BE2C (cell line): ENCODE measurements at regions not wholly inside any gene's neighbourhood (a gene's known extent, or its start where the extent isn't known, plus 50 kb on each side); places are given as distances from the start of the nearest gene placed in this dataset.

Experiments
- DNase-seq: peaks from one replicate; pipeline ENCODE4 v3.0.0-alpha.2; 2020
- H3K27me3 ChIP-seq: fragments of 250-450 bp; sonication (Bioruptor Pico); 2 replicates; pipeline ENCODE4 v1.5.1; 2020; ENCODE audit warnings: mild to moderate bottlenecking
- H3K36me3 ChIP-seq: fragments of 250-450 bp; sonication (Bioruptor Pico); 2 replicates; pipeline ENCODE4 v1.5.1; 2020; ENCODE audit warnings: mild to moderate bottlenecking
- H3K4me1 ChIP-seq: fragments of 250-450 bp; sonication (Bioruptor Pico); 2 replicates; pipeline ENCODE4 v1.5.1; 2020
- H3K4me3 ChIP-seq: 2 replicates; pipeline ENCODE4 v1.5.1; 2011; ENCODE audit warnings: low read depth, low read length
- H3K9me3 ChIP-seq: fragments of 250-450 bp; sonication (Bioruptor Pico); 2 replicates; pipeline ENCODE4 v1.5.1; 2020
- CTCF ChIP-seq: IDR thresholded peaks from 2 replicates; pipeline ENCODE4 v1.5.1; 2012; ENCODE audit warnings: mild to moderate bottlenecking, low read depth, low read length

- Histone ChIP-seq H3K4me3 (no peak overlapping the region), H3K4me1 (no peaks in the 10 kb centered on the region), H3K27me3 (no peaks in the 10 kb centered on the region), H3K9me3 (no peaks in the 10 kb centered on the region), H3K36me3 (no peaks in the 10 kb centered on the region)
- TF ChIP-seq CTCF, result no peak
- DNase-seq, result no peak
Observed at GRCh38 chr11:131190446-131190845, 180.0 kb upstream of the NTM start.

DNA sequence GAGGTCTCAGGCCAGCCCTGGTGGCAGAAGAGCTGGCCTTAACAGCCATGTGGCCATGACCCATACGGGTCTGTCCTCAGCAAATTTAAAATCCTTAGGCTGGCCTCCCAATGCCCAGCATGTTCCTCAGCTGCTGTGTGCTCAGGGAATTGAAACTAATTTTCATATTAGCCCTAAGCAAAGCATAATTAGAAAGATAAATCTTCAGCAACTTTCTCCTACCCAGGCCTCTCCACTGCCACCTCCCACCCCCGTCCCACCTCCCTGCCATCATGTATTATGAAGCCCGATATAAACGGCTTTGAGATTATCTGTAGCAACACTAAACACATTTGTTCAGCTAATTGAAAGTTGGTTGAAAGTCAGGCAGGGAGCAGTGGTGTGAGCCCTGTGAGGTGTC, 178.8 kb upstream of the NTM start:
- no peaks in the 10 kb centered on the region for H3K4me1 ChIP-seq
- no peak for TF ChIP-seq CTCF
- H3K9me3 ChIP-seq, result no peaks in the 10 kb centered on the region
- DNase-seq, result no peak
- no peaks in the 10 kb centered on the region for H3K36me3 ChIP-seq
- H3K27me3 ChIP-seq, result no peaks in the 10 kb centered on the region
- no peak overlapping the region for H3K4me3 ChIP-seq

GRCh38 chr11:131192628-131193027, 177.8 kb upstream of the NTM start:
- no peak for DNase-seq
- no peak for TF ChIP-seq CTCF
- Histone ChIP-seq H3K36me3 (no peaks in the 10 kb centered on the region), H3K4me1 (no peaks in the 10 kb centered on the region), H3K4me3 (no peak overlapping the region), H3K27me3 (no peaks in the 10 kb centered on the region), H3K9me3 (no peaks in the 10 kb centered on the region)

DNA sequence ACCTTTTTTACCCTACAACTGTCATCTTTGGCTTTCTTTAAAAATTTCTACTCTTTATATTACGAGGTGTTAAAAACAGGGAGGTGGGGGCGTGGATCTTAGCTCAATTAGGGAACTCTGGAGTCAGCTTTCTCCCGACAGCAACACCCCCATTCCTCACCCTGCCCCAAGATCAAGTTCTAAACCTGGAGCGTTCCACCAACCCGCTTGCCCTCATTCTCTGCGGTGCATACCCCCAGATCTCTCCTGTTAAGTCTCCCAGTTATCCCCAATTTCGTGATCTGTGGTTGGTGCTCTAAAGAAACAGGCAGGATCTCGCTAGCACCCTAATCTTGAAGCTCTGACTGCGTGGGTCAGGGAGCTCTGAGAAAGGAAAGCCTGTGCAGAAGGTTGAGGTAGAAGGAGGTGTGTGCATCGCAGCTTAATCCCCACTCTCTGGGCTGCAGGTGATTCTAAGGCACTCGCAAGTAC, 177.3 kb upstream of the NTM start:
- no peak overlapping the region for H3K4me3 ChIP-seq
- H3K4me1 ChIP-seq, result no peaks in the 10 kb centered on the region
- H3K36me3 ChIP-seq, result no peaks in the 10 kb centered on the region
- no peaks in the 10 kb centered on the region for H3K27me3 ChIP-seq
- H3K9me3 ChIP-seq, result no peaks in the 10 kb centered on the region
- DNase-seq, result no peak
- TF ChIP-seq CTCF, result no peak

DNA sequence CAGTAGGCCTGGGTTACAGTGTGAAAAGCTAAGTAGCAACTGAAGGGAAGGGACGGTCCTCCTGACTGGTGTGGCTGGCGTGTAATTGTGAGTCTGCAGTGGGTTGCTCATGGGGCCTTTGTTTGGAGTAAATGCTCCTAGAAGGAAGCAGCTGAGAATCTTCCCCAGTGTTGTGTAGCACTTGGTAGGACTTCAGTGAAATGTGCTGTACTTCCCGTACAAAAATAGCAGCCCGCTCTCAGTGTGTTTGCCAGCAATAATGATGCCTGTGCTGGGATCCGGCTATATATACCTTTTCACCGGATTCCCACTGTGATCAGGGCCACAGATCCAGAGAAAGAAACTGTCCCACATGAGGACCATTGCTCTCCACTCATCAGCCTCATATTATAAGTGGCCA, 175.7 kb upstream of the NTM start:
- no peaks in the 10 kb centered on the region for H3K4me1 ChIP-seq
- no peak overlapping the region for H3K4me3 ChIP-seq
- no peaks in the 10 kb centered on the region for H3K9me3 ChIP-seq
- H3K36me3 ChIP-seq, result no peaks in the 10 kb centered on the region
- no peaks in the 10 kb centered on the region for H3K27me3 ChIP-seq
- no peak for DNase-seq
- no peak for TF ChIP-seq CTCF

DNA sequence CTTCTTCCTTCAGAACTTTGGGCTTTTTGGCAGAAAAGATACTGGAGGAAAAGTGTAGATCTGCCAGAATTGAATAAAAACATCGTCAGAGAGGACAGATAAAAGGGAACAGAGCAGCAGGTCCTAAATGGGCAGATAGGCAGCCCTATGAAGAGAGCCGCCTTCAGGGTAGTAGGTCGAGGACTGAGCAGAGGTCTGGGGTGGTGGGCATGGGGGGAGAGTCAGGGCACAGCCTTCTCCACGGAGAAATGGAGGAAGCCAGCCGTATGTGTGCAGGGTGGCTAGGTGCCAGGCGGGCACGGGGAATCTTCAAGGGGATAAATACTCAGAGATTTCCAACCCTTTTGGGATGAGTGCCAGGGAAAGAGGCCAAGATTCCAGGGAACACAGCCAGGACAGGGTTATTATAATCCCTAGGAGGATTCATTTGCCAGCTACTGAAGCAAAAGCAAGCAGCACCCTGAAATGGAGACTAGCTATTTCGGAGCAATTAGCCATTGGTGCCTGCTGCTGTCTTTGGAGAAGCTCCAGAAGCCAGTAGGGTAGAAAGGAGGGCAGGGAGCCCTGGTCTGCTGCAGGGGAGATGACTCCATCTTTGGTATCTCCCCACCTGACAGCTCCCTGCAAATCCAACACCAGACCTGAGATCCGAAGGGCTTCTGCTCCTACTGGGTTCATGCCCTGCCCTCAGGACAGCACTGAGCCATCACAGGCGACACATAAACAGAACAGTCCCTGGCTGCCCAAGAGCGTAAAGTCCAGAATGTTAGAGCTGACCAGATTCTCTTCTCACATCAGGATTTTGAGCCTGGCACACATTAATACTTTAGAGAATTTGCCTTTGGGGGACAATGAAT, 174.5 kb upstream of the NTM start:
- Histone ChIP-seq H3K4me1 (no peaks in the 10 kb centered on the region), H3K36me3 (no peaks in the 10 kb centered on the region), H3K4me3 (no peak overlapping the region), H3K27me3 (no peaks in the 10 kb centered on the region), H3K9me3 (no peaks in the 10 kb centered on the region)
- TF ChIP-seq CTCF, result no peak
- DNase-seq, result no peak
